ENCODE measurements at regions not wholly inside any gene's neighbourhood (a gene's known extent, or its start where the extent isn't known, plus 50 kb on each side); places are given as distances from the start of the nearest gene placed in this dataset.

- WGBS (ENCODE audit: low lambda C conversion rate, missing lambda C conversion rate): 95% methylated on average over 2 of the region's 2 CpGs
- no peaks in the 10 kb centered on the region for H3K9me3 ChIP-seq (ENCODE audit: low read depth)
Measured at GRCh38 chr5:67588389-67588788, 391.8 kb upstream of the CD180 start.

GRCh38 chr5:67581203-67581602, 384.6 kb upstream of the CD180 start:
- Histone ChIP-seq H3K4me1 (ENCODE audit: insufficient read depth) (no peaks in the 10 kb centered on the region), H3K36me3 (replicated peaks; ENCODE audit: insufficient read depth, low read depth) (no peaks in the 10 kb centered on the region), H3K27me3 (no peaks in the 10 kb centered on the region), H3K79me2 (no peaks in the 10 kb centered on the region), H3K9me2 (replicated peaks; ENCODE audit: insufficient read depth) (no peaks in the 10 kb centered on the region), H3K27ac (no peak overlapping the region), H4K20me1 (ENCODE audit: insufficient read depth, poor library complexity, severe bottlenecking) (no peaks in the 10 kb centered on the region), H3K9me3 (ENCODE audit: low read depth) (no peaks in the 10 kb centered on the region), H2AFZ (no peak overlapping the region), H3K4me2 (no peak overlapping the region), H3K4me3 (no peak overlapping the region)
- DNase-seq (ENCODE audit: low spot score): no peak
- TF ChIP-seq EZH2phosphoT487 (IDR thresholded peaks at IDR 0.05; ENCODE audit: low read depth, severe bottlenecking, unreplicated experiment) (no peak), CTCF (IDR thresholded peaks at IDR 0.05; ENCODE audit: poor library complexity) (no peak), EZH2 (IDR thresholded peaks at IDR 0.05; ENCODE audit: borderline replicate concordance) (no peak)

More at GRCh38 chr5:67588389-67588788, 391.8 kb upstream of the CD180 start:
- no peak overlapping the region for H2AFZ ChIP-seq
- H3K4me3 ChIP-seq: no peak overlapping the region
- no peaks in the 10 kb centered on the region for H4K20me1 ChIP-seq (ENCODE audit: insufficient read depth, poor library complexity, severe bottlenecking)
- H3K27ac ChIP-seq: no peak overlapping the region
- H3K27me3 ChIP-seq: no peaks in the 10 kb centered on the region
- TF ChIP-seq CTCF (IDR thresholded peaks at IDR 0.05; ENCODE audit: poor library complexity): no peak
- no peak for TF ChIP-seq EZH2phosphoT487 (IDR thresholded peaks at IDR 0.05; ENCODE audit: low read depth, severe bottlenecking, unreplicated experiment)
- H3K9me2 ChIP-seq (replicated peaks; ENCODE audit: insufficient read depth): no peaks in the 10 kb centered on the region
- H3K79me2 ChIP-seq: no peaks in the 10 kb centered on the region
- no peak for DNase-seq (ENCODE audit: low spot score)
- no peaks in the 10 kb centered on the region for H3K4me1 ChIP-seq (ENCODE audit: insufficient read depth)
- no peaks in the 10 kb centered on the region for H3K36me3 ChIP-seq (replicated peaks; ENCODE audit: insufficient read depth, low read depth)
- no peak overlapping the region for H3K4me2 ChIP-seq

- Histone ChIP-seq H4K20me1 (ENCODE audit: insufficient read depth, poor library complexity, severe bottlenecking) (no peaks in the 10 kb centered on the region), H3K79me2 (no peaks in the 10 kb centered on the region), H3K9me2 (replicated peaks; ENCODE audit: insufficient read depth) (no peaks in the 10 kb centered on the region), H3K27ac (no peak overlapping the region), H2AFZ (no peak overlapping the region), H3K4me1 (ENCODE audit: insufficient read depth) (no peaks in the 10 kb centered on the region), H3K9me3 (ENCODE audit: low read depth) (no peaks in the 10 kb centered on the region), H3K4me3 (no peak overlapping the region), H3K27me3 (no peaks in the 10 kb centered on the region), H3K36me3 (replicated peaks; ENCODE audit: insufficient read depth, low read depth) (no peaks in the 10 kb centered on the region), H3K4me2 (no peak overlapping the region)
- TF ChIP-seq EZH2 (IDR thresholded peaks at IDR 0.05; ENCODE audit: borderline replicate concordance): no peak
- no peak for TF ChIP-seq EZH2phosphoT487 (IDR thresholded peaks at IDR 0.05; ENCODE audit: low read depth, severe bottlenecking, unreplicated experiment)
- WGBS (ENCODE audit: low lambda C conversion rate, missing lambda C conversion rate): 52% methylated on average over 4 of the region's 4 CpGs
- peak; percentile 6 for DNase-seq (ENCODE audit: low spot score)
Measured at GRCh38 chr5:67578011-67578410, 381.4 kb upstream of the CD180 start.

- H3K4me3 ChIP-seq: no peak overlapping the region
- no peaks in the 10 kb centered on the region for H4K20me1 ChIP-seq (ENCODE audit: insufficient read depth, poor library complexity, severe bottlenecking)
Measured at GRCh38 chr5:67577424-67577823, 380.8 kb upstream of the CD180 start.

More at GRCh38 chr5:67577424-67577823, 380.8 kb upstream of the CD180 start:
- no peaks in the 10 kb centered on the region for H3K79me2 ChIP-seq
- TF ChIP-seq EZH2 (IDR thresholded peaks at IDR 0.05; ENCODE audit: borderline replicate concordance) (no peak), CTCF (IDR thresholded peaks at IDR 0.05; ENCODE audit: poor library complexity) (no peak), EZH2phosphoT487 (IDR thresholded peaks at IDR 0.05; ENCODE audit: low read depth, severe bottlenecking, unreplicated experiment) (no peak)
- no peaks in the 10 kb centered on the region for H3K9me2 ChIP-seq (replicated peaks; ENCODE audit: insufficient read depth)
- no peaks in the 10 kb centered on the region for H3K36me3 ChIP-seq (replicated peaks; ENCODE audit: insufficient read depth, low read depth)
- H2AFZ ChIP-seq: no peak overlapping the region
- DNase-seq (ENCODE audit: low spot score): no peak
- H3K27me3 ChIP-seq: no peaks in the 10 kb centered on the region
- H3K4me1 ChIP-seq (ENCODE audit: insufficient read depth): no peaks in the 10 kb centered on the region
- no peak overlapping the region for H3K4me2 ChIP-seq
- no peak overlapping the region for H3K27ac ChIP-seq
- H3K9me3 ChIP-seq (ENCODE audit: low read depth): no peaks in the 10 kb centered on the region

Measured in hepatocyte (in vitro differentiated cells).